Suprapubic skin (tissue), 4 donors: ENCODE measurements at regions not wholly inside any gene's neighbourhood (a gene's known extent, or its start where the extent isn't known, plus 50 kb on each side); places are given as distances from the start of the nearest gene placed in this dataset.

Experiments used
- POLR2A ChIP-seq, 2 donors: fragments of 450-650 bp; IDR thresholded peaks; one replicate each; pipeline ENCODE4 v1.6.1; 2017; ENCODE audit warnings: antibody characterized with exemption in 2 of 2, mild to moderate bottlenecking in 2 of 2, moderate library complexity in 2 of 2
- POLR2AphosphoS5 ChIP-seq, 3 donors: sonication (generic); formaldehyde crosslinking; IDR thresholded peaks; one replicate each; pipeline ENCODE4 v1.6.1; 2017; ENCODE audit warnings: antibody characterized with exemption in 3 of 3

GRCh38 chr15:70339571-70340493 is 242.1 kb upstream of the TLE3 start:
- no peak for TF ChIP-seq POLR2AphosphoS5 (IDR thresholded peaks at IDR 0.05)
- no peak for TF ChIP-seq POLR2A (IDR thresholded peaks at IDR 0.05)
